CD4-positive, CD25-positive, alpha-beta regulatory T cell (primary cell): ENCODE measurements at regions not wholly inside any gene's neighbourhood (a gene's known extent, or its start where the extent isn't known, plus 50 kb on each side); places are given as distances from the start of the nearest gene placed in this dataset.

Experiments used
- ATAC-seq, 2 donors: fragments of 150-1000 bp; cut with Tn5 transposase; one replicate each; pipeline ENCODE4 v1.10.0; 2021; ENCODE audit warnings: low read depth in 2 of 2, moderate number of reproducible peaks in 2 of 2, moderate library complexity in 1 of 2
- DNase-seq, 3 donors: peaks; one replicate each; pipeline versions ENCODE4 v3.0.0 to v3.0.0-alpha.2; 2012 to 2022; ENCODE audit warnings: mixed read lengths in 1 of 3
- H3K27ac ChIP-seq: one replicate; pipeline ENCODE4 v1.7.0; 2013; ENCODE audit warnings: mild to moderate bottlenecking, low read length; ENCODE audit not compliant: insufficient read depth, poor library complexity, severe bottlenecking
- H3K27me3 ChIP-seq: one replicate; pipeline ENCODE4 v1.7.0; 2013; ENCODE audit warnings: low read length; ENCODE audit not compliant: control insufficient read depth, insufficient read depth
- H3K36me3 ChIP-seq: one replicate; pipeline ENCODE4 v1.7.0; 2013; ENCODE audit warnings: mild to moderate bottlenecking, low read length, moderate library complexity; ENCODE audit not compliant: control insufficient read depth, insufficient read depth
- H3K4me1 ChIP-seq: 2 replicates; pipeline ENCODE4 v1.7.0; 2013; ENCODE audit warnings: mild to moderate bottlenecking, low read length; ENCODE audit not compliant: insufficient read depth, control insufficient read depth, poor library complexity, severe bottlenecking
- H3K4me3 ChIP-seq: one replicate; pipeline ENCODE4 v1.7.0; 2013; ENCODE audit warnings: low read depth, mild to moderate bottlenecking, low read length, moderate library complexity
- H3K9me3 ChIP-seq, 2 experiments: 1 replicate in 1 of 2; 2 replicates in 1 of 2; pipeline ENCODE4 v1.7.0; 2013; ENCODE audit warnings: low read length in 2 of 2, mild to moderate bottlenecking in 1 of 2, moderate library complexity in 1 of 2; ENCODE audit not compliant: control insufficient read depth in 2 of 2
- H3K27ac Mint-ChIP-seq, 3 donors: one replicate each; pipeline ENCODE4 v1.8.0; 2020 to 2022; ENCODE audit warnings: mild to moderate bottlenecking in 3 of 3, mixed read lengths in 3 of 3, moderate library complexity in 2 of 3
- H3K27me3 Mint-ChIP-seq: one replicate; pipeline ENCODE4 v1.8.0; 2022; ENCODE audit warnings: mild to moderate bottlenecking, mixed read lengths
- H3K36me3 Mint-ChIP-seq: one replicate; pipeline ENCODE4 v1.8.0; 2020; ENCODE audit warnings: mixed read lengths
- H3K4me1 Mint-ChIP-seq, 4 donors: one replicate each; pipeline ENCODE4 v1.8.0; 2020 to 2022; ENCODE audit warnings: mixed read lengths in 4 of 4, mild to moderate bottlenecking in 1 of 4
- H3K4me3 Mint-ChIP-seq, 4 donors: one replicate each; pipeline ENCODE4 v1.8.0; 2020 to 2022; ENCODE audit warnings: mild to moderate bottlenecking in 4 of 4, mixed read lengths in 4 of 4, moderate library complexity in 3 of 4
- H3K9me3 Mint-ChIP-seq, 7 donors: one replicate each; pipeline ENCODE4 v1.8.0; 2020 to 2022; ENCODE audit warnings: mixed read lengths in 7 of 7, mild to moderate bottlenecking in 3 of 7, moderate library complexity in 2 of 7

GRCh38 chr5:23626961-23627360 lies 119.6 kb downstream of the PRDM9 start:
- no peak overlapping the region for H3K4me3 Mint-ChIP-seq
- Histone ChIP-seq H3K27ac (no peak overlapping the region), H3K27me3 (no peaks in the 10 kb centered on the region), H3K36me3 (no peaks in the 10 kb centered on the region), H3K4me1 (no peaks in the 10 kb centered on the region), H3K9me3 (peaks cover 0 to 5% of the 10 kb centered on the region in 2 experiments), H3K4me3 (no peak overlapping the region)
- no peak overlapping the region for H3K27ac Mint-ChIP-seq
- no peaks in the 10 kb centered on the region for H3K36me3 Mint-ChIP-seq
- H3K9me3 Mint-ChIP-seq = peaks cover 1 to 16% (median 11%) of the 10 kb centered on the region in 7 donors
- no peaks in the 10 kb centered on the region for H3K27me3 Mint-ChIP-seq
- ATAC-seq (no peak), DNase-seq (no peak)
- no peaks in the 10 kb centered on the region for H3K4me1 Mint-ChIP-seq

GRCh38 chr5:23627976-23628375 lies 120.6 kb downstream of the PRDM9 start:
- Mint-ChIP-seq H3K27ac (no peak overlapping the region), H3K36me3 (no peaks in the 10 kb centered on the region), H3K4me1 (no peaks in the 10 kb centered on the region), H3K4me3 (no peak overlapping the region), H3K9me3 (peaks cover 1 to 16% (median 13%) of the 10 kb centered on the region in 7 donors), H3K27me3 (no peaks in the 10 kb centered on the region)
- DNase-seq (no peak), ATAC-seq (no peak)
- Histone ChIP-seq H3K27me3 (no peaks in the 10 kb centered on the region), H3K36me3 (no peaks in the 10 kb centered on the region), H3K4me3 (no peak overlapping the region), H3K9me3 (peaks cover 0 to 5% of the 10 kb centered on the region in 2 experiments), H3K4me1 (no peaks in the 10 kb centered on the region), H3K27ac (no peak overlapping the region)

DNA sequence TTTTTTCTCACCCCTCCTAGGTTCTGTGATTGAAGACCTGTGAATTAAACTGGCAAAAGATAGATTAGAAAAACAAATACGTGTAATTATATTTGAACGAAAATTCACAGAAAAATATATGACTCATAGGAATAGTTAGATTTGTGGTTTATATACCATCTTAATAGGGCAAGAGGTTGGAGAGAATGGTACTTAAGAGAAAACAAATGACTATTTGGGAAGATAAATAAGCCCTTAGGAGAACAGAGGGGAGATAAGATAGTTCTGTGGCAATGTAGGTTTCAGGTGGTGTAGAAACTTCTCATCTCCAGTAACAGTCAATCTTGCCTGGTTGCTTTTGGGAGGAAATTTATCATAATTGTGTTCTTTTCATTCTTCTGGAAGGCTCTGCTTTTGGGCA lies 122.0 kb downstream of the PRDM9 start:
- Histone ChIP-seq H3K9me3 (peaks cover 0 to 5% of the 10 kb centered on the region in 2 experiments), H3K27me3 (no peaks in the 10 kb centered on the region), H3K36me3 (no peaks in the 10 kb centered on the region), H3K4me3 (no peak overlapping the region), H3K4me1 (no peaks in the 10 kb centered on the region), H3K27ac (no peak overlapping the region)
- DNase-seq (no peak), ATAC-seq (no peak)
- no peak overlapping the region for H3K27ac Mint-ChIP-seq
- no peaks in the 10 kb centered on the region for H3K27me3 Mint-ChIP-seq
- H3K9me3 Mint-ChIP-seq = peaks cover 3 to 16% (median 9%) of the 10 kb centered on the region in 7 donors
- no peaks in the 10 kb centered on the region for H3K36me3 Mint-ChIP-seq
- no peak overlapping the region for H3K4me3 Mint-ChIP-seq
- no peaks in the 10 kb centered on the region for H3K4me1 Mint-ChIP-seq

GRCh38 chr5:23631302-23632045 lies 124.1 kb downstream of the PRDM9 start:
- Mint-ChIP-seq H3K36me3 (no peaks in the 10 kb centered on the region), H3K4me3 (no peak overlapping the region), H3K4me1 (no peaks in the 10 kb centered on the region), H3K9me3 (peaks cover 4 to 16% (median 9%) of the 10 kb centered on the region in 7 donors), H3K27me3 (no peaks in the 10 kb centered on the region), H3K27ac (no peak overlapping the region)
- Histone ChIP-seq H3K4me3 (no peak overlapping the region), H3K9me3 (peaks cover 0 to 3% of the 10 kb centered on the region in 2 experiments), H3K27ac (no peak overlapping the region), H3K36me3 (no peaks in the 10 kb centered on the region), H3K27me3 (no peaks in the 10 kb centered on the region), H3K4me1 (no peaks in the 10 kb centered on the region)
- ATAC-seq = no peak
- DNase-seq = no peak

DNA sequence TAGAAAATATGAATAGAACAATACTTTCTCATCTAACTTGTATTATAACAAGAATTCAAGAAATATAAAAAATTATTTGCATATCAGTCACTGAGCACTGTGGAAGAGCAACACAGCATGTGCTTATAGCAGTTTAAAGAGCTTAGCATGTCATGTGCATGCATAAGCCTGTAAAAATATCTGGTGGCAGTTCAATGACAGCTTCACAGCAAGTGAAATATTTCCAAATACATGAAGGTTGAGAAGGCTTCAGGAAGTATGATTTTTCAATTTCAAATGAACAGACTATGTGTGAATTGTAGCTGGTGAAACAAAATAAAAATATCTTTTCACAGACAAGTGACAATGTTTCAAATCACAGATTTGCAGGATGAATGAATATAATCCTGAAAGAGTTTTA lies 128.5 kb downstream of the PRDM9 start:
- Mint-ChIP-seq H3K27me3 (no peaks in the 10 kb centered on the region), H3K27ac (no peak overlapping the region), H3K4me3 (no peak overlapping the region), H3K36me3 (no peaks in the 10 kb centered on the region), H3K9me3 (peaks cover 0 to 26% (median 10%) of the 10 kb centered on the region in 7 donors), H3K4me1 (no peaks in the 10 kb centered on the region)
- Histone ChIP-seq H3K4me3 (no peak overlapping the region), H3K36me3 (no peaks in the 10 kb centered on the region), H3K27ac (no peak overlapping the region), H3K4me1 (no peaks in the 10 kb centered on the region), H3K9me3 (no peaks in the 10 kb centered on the region), H3K27me3 (no peaks in the 10 kb centered on the region)
- no peak for ATAC-seq
- DNase-seq = no peak

GRCh38 chr5:23639326-23639725 lies 131.9 kb downstream of the PRDM9 start:
- Mint-ChIP-seq H3K36me3 (no peaks in the 10 kb centered on the region), H3K4me1 (no peaks in the 10 kb centered on the region), H3K27ac (no peak overlapping the region), H3K27me3 (no peaks in the 10 kb centered on the region), H3K9me3 (peaks cover 4 to 30% (median 11%) of the 10 kb centered on the region in 7 donors), H3K4me3 (no peak overlapping the region)
- DNase-seq (no peak), ATAC-seq (no peak)
- no peak overlapping the region for H3K4me3 ChIP-seq
- H3K27ac ChIP-seq = no peak overlapping the region
- no peaks in the 10 kb centered on the region for H3K9me3 ChIP-seq
- H3K27me3 ChIP-seq = no peaks in the 10 kb centered on the region
- H3K36me3 ChIP-seq = no peaks in the 10 kb centered on the region
- H3K4me1 ChIP-seq = no peaks in the 10 kb centered on the region

- no peaks in the 10 kb centered on the region for H3K36me3 Mint-ChIP-seq
- no peaks in the 10 kb centered on the region for H3K27me3 Mint-ChIP-seq
- no peak overlapping the region for H3K4me3 Mint-ChIP-seq
- H3K4me1 Mint-ChIP-seq = no peaks in the 10 kb centered on the region
- H3K9me3 Mint-ChIP-seq = peaks cover 0 to 25% (median 15%) of the 10 kb centered on the region in 7 donors
- Histone ChIP-seq H3K27me3 (no peaks in the 10 kb centered on the region), H3K9me3 (no peaks in the 10 kb centered on the region), H3K4me1 (no peaks in the 10 kb centered on the region), H3K36me3 (no peaks in the 10 kb centered on the region), H3K27ac (no peak overlapping the region), H3K4me3 (no peak overlapping the region)
- no peak for ATAC-seq
- no peak overlapping the region for H3K27ac Mint-ChIP-seq
- no peak for DNase-seq
Observed at GRCh38 chr5:23648656-23649055, 141.2 kb downstream of the PRDM9 start.

- Histone ChIP-seq H3K4me1 (no peaks in the 10 kb centered on the region), H3K4me3 (no peak overlapping the region), H3K27ac (no peak overlapping the region), H3K27me3 (no peaks in the 10 kb centered on the region), H3K36me3 (no peaks in the 10 kb centered on the region), H3K9me3 (no peaks in the 10 kb centered on the region)
- no peak overlapping the region for H3K27ac Mint-ChIP-seq
- no peaks in the 10 kb centered on the region for H3K36me3 Mint-ChIP-seq
- DNase-seq (no peak), ATAC-seq (no peak)
- peaks cover 0 to 25% (median 12%) of the 10 kb centered on the region in 7 donors for H3K9me3 Mint-ChIP-seq
- H3K4me3 Mint-ChIP-seq = no peak overlapping the region
- H3K4me1 Mint-ChIP-seq = no peaks in the 10 kb centered on the region
- no peaks in the 10 kb centered on the region for H3K27me3 Mint-ChIP-seq
Observed at GRCh38 chr5:23649594-23649993, 142.2 kb downstream of the PRDM9 start.
